ENCODE measurements at regions not wholly inside any gene's neighbourhood (a gene's known extent, or its start where the extent isn't known, plus 50 kb on each side); places are given as distances from the start of the nearest gene placed in this dataset.
"Not testable (repeated sequence)": the region's sequence is repeated elsewhere in the genome, so short reads cannot be mapped to it uniquely, and the experiment has no call there.

GRCh38 chr15:46080016-46080415, 445.2 kb downstream of the SQOR start:
- TF ChIP-seq ZFX (IDR thresholded peaks at IDR 0.05; ENCODE audit: borderline replicate concordance), result no peak
- TF ChIP-seq CTCF (IDR thresholded peaks at IDR 0.05), result no peak
- no peak overlapping the region for H3K27ac ChIP-seq

- no peak for TF ChIP-seq CTCF (IDR thresholded peaks at IDR 0.05)
- TF ChIP-seq ZFX (IDR thresholded peaks at IDR 0.05; ENCODE audit: borderline replicate concordance), result no peak
These were observed 453.9 kb downstream of the SQOR start for GRCh38 chr15:46088486-46089445.

GRCh38 chr15:46089467-46089935, 454.7 kb downstream of the SQOR start:
- no peak overlapping the region for H3K27ac ChIP-seq

More at GRCh38 chr15:46088486-46089445, 453.9 kb downstream of the SQOR start:
- H3K27ac ChIP-seq, result no peak overlapping the region

GRCh38 chr15:46091860-46092450, 457.1 kb downstream of the SQOR start:
- no peak for TF ChIP-seq ZFX (IDR thresholded peaks at IDR 0.05; ENCODE audit: borderline replicate concordance)
- TF ChIP-seq CTCF (IDR thresholded peaks at IDR 0.05), result peak; percentile 79
- no peak overlapping the region for H3K27ac ChIP-seq

More at GRCh38 chr15:46089467-46089935, 454.7 kb downstream of the SQOR start:
- TF ChIP-seq CTCF (IDR thresholded peaks at IDR 0.05) (no peak), ZFX (IDR thresholded peaks at IDR 0.05; ENCODE audit: borderline replicate concordance) (no peak)

- H3K27ac ChIP-seq, result not testable (repeated sequence)
These were observed 463.2 kb downstream of the SQOR start for GRCh38 chr15:46098006-46098405.

- no peak overlapping the region for H3K27ac ChIP-seq
- TF ChIP-seq CTCF (IDR thresholded peaks at IDR 0.05) (no peak), ZFX (IDR thresholded peaks at IDR 0.05; ENCODE audit: borderline replicate concordance) (no peak)
These were observed 475.9 kb downstream of the SQOR start for GRCh38 chr15:46110755-46111154.

GRCh38 chr15:46111730-46112129, 476.9 kb downstream of the SQOR start:
- H3K27ac ChIP-seq, result no peak overlapping the region

More at GRCh38 chr15:46111730-46112129, 476.9 kb downstream of the SQOR start:
- TF ChIP-seq ZFX (IDR thresholded peaks at IDR 0.05; ENCODE audit: borderline replicate concordance) (no peak), CTCF (IDR thresholded peaks at IDR 0.05) (no peak)
